SK-N-MC (cell line): ENCODE measurements at regions not wholly inside any gene's neighbourhood (a gene's known extent, or its start where the extent isn't known, plus 50 kb on each side); places are given as distances from the start of the nearest gene placed in this dataset.

Source experiments
- DNase-seq: peaks from one replicate; pipeline ENCODE4 v3.0.0-alpha.2; 2011; ENCODE audit warnings: low read depth, low spot score
- H3K27ac ChIP-seq: fragments of 200-600 bp; sonication (generic); 2 replicates; pipeline ENCODE4 v1.5.1; 2016; ENCODE audit warnings: mixed run types
- H3K36me3 ChIP-seq: fragments of 200-600 bp; sonication (generic); 2 replicates; pipeline ENCODE4 v1.6.1; 2017; ENCODE audit warnings: antibody characterized with exemption, low read length, mixed read lengths; ENCODE audit not compliant: insufficient read depth
- H3K4me3 ChIP-seq: fragments of 200-600 bp; sonication (generic); 2 replicates; pipeline ENCODE4 v1.5.1; 2016
- H3K9ac ChIP-seq: fragments of 200-600 bp; sonication (generic); 2 replicates; pipeline ENCODE4 v1.8.0; 2017; ENCODE audit warnings: mixed run types, mixed read lengths; ENCODE audit not compliant: insufficient read length
- H3K9me3 ChIP-seq: fragments of 200-600 bp; sonication (generic); 2 replicates; pipeline ENCODE4 v1.6.1; 2017; ENCODE audit warnings: low read depth, mild to moderate bottlenecking, antibody characterized with exemption, low read length, moderate library complexity, mixed read lengths
- EZH2 ChIP-seq: fragments of 200-600 bp; sonication (generic); IDR thresholded peaks from one replicate; pipeline ENCODE4 v1.6.1; 2017; ENCODE audit warnings: antibody characterized with exemption
- FOXP2 ChIP-seq: optimal IDR thresholded peaks from 2 replicates; pipeline ENCODE3; 2011; ENCODE audit warnings: mild to moderate bottlenecking, moderate library complexity; ENCODE audit not compliant: insufficient read depth; ENCODE audit errors: extremely low read length, control extremely low read depth
- POLR2AphosphoS5 ChIP-seq: IDR thresholded peaks from 2 replicates; pipeline ENCODE4 v1.6.1; 2012; ENCODE audit warnings: mild to moderate bottlenecking, low read depth, low read length, borderline replicate concordance

DNA sequence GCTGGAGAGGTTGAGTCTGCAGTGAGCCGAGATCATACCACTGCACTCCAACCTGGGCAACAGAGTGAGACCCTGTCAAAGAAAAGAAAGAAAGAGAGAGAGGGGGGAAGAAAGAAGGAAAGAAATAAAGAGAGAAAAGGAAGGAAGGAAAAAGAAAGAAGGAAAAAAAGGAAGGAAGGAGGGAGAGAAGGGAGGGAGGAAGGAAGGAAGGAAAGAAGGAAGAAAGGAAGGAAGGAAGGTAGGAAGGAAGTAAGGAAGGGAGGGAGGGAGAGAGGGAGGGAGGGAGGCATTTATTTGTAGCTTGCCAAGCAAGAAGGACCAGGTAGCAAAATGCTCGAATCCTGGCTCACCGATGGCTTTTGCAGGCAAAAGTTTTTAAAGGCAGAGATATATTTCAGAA, 74.5 kb upstream of the BAIAP2L1 start:
- H3K9ac ChIP-seq = no peak overlapping the region
- no peak overlapping the region for H3K4me3 ChIP-seq
- H3K9me3 ChIP-seq = no peaks in the 10 kb centered on the region
- no peaks in the 10 kb centered on the region for H3K36me3 ChIP-seq
- no peak for DNase-seq
- no peak overlapping the region for H3K27ac ChIP-seq
- no peak for TF ChIP-seq FOXP2
- no peak for TF ChIP-seq EZH2
- no peak for TF ChIP-seq POLR2AphosphoS5

- H3K9ac ChIP-seq = no peak overlapping the region
- no peak overlapping the region for H3K27ac ChIP-seq
- no peaks in the 10 kb centered on the region for H3K9me3 ChIP-seq
- TF ChIP-seq EZH2 (no peak), POLR2AphosphoS5 (no peak), FOXP2 (no peak)
- no peak for DNase-seq
- H3K4me3 ChIP-seq = no peak overlapping the region
- H3K36me3 ChIP-seq = no peaks in the 10 kb centered on the region
Observed at GRCh38 chr7:98474558-98474957, 73.7 kb upstream of the BAIAP2L1 start.

- Histone ChIP-seq H3K9me3 (no peaks in the 10 kb centered on the region), H3K9ac (no peak overlapping the region), H3K27ac (no peak overlapping the region), H3K4me3 (no peak overlapping the region), H3K36me3 (no peaks in the 10 kb centered on the region)
- no peak for TF ChIP-seq POLR2AphosphoS5
- no peak for TF ChIP-seq EZH2
- TF ChIP-seq FOXP2 = no peak
- DNase-seq = no peak
Observed at GRCh38 chr7:98472521-98472954, 71.6 kb upstream of the BAIAP2L1 start.

DNA sequence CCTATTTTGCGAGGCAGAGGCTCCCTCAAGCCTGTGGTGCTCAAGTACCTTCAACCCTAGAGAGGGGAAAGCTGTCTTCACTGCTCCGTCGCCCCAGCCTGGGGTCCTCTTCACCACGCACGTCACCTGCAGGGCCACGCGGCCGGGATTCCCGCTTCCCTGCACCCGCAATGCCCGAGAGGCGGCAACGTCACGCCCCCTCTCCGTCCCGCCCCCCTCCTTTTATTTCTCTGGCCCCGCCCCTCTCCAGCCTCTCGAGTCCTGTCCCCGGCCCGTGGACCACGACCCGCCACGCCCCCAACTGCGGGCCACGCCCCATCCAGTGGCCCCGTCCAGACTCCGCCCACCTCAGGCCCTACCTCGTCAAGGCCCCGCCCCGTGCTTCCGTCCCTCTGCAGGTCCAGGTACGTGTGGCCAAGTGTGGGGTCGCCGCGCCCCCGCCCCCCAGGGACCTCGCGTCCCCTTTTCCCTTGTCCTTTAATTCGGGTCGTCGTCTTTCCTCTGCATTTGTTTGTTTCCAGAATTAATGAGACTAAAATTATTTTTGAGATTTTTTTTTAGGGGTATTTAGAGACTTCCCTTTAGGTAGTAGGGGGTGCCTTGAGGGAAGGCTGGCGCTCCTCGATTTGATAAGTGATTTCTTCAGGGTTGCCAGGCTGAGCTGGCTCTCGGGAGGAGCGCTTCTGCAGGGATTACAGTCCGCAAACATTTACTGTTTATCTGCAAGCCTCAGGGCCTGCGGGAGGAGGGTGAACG, 69.8 kb upstream of the BAIAP2L1 start:
- no peak overlapping the region for H3K9ac ChIP-seq
- H3K27ac ChIP-seq = no peak overlapping the region
- TF ChIP-seq POLR2AphosphoS5 (no peak), FOXP2 (no peak), EZH2 (no peak)
- H3K9me3 ChIP-seq = no peaks in the 10 kb centered on the region
- peak overlapping the region; percentile 45 for H3K4me3 ChIP-seq
- no peak for DNase-seq
- no peaks in the 10 kb centered on the region for H3K36me3 ChIP-seq

- H3K27ac ChIP-seq = no peak overlapping the region
- TF ChIP-seq EZH2 (no peak), FOXP2 (no peak), POLR2AphosphoS5 (no peak)
- no peaks in the 10 kb centered on the region for H3K36me3 ChIP-seq
- no peaks in the 10 kb centered on the region for H3K9me3 ChIP-seq
- DNase-seq = no peak
- H3K4me3 ChIP-seq = no peak overlapping the region
- H3K9ac ChIP-seq = no peak overlapping the region
Observed at GRCh38 chr7:98469088-98469487, 68.2 kb upstream of the BAIAP2L1 start.

DNA sequence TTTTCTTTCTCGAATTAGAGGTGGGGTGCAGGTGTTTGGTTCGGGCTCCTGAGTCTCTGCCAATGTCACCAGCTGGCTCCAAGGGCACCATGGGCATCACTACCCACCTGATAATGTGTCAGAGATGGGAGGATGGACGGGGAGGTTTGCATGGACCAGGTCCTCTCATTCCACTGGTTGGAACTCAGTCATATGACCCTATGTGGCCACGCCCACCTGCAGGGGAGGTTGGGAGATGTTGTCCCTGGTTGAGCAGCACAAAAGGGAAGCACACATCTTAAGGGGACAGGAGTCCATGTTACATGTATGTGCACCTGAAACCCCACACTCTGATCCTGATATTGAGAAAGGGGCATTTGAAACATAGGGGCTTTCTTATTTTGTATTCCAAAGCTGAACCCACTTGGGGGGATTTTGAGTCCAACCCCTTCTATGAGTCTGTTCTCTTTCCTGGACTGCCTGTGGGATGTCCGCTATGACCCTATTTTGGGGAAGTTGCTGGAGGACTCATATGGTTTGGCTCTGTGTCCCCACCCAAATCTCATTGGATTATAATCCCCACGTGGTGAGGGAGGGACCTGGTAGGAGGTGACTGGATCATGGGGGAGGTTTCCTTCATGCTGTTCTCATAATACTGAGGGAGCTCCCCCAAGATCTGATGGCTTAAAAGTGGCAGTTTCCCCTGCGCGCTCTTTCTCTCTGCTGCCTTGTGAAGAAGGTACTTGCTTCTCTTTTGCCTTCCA, 66.9 kb upstream of the BAIAP2L1 start:
- Histone ChIP-seq H3K36me3 (no peaks in the 10 kb centered on the region), H3K4me3 (no peak overlapping the region), H3K9me3 (no peaks in the 10 kb centered on the region), H3K9ac (no peak overlapping the region), H3K27ac (no peak overlapping the region)
- TF ChIP-seq POLR2AphosphoS5 = no peak
- no peak for TF ChIP-seq EZH2
- TF ChIP-seq FOXP2 = no peak
- no peak for DNase-seq

- no peak overlapping the region for H3K27ac ChIP-seq
- H3K36me3 ChIP-seq = no peaks in the 10 kb centered on the region
- H3K9me3 ChIP-seq = no peaks in the 10 kb centered on the region
- TF ChIP-seq FOXP2 (no peak), POLR2AphosphoS5 (no peak), EZH2 (no peak)
- DNase-seq = no peak
- H3K9ac ChIP-seq = no peak overlapping the region
- H3K4me3 ChIP-seq = no peak overlapping the region
Observed at GRCh38 chr7:98465022-98465421, 64.1 kb upstream of the BAIAP2L1 start.

DNA sequence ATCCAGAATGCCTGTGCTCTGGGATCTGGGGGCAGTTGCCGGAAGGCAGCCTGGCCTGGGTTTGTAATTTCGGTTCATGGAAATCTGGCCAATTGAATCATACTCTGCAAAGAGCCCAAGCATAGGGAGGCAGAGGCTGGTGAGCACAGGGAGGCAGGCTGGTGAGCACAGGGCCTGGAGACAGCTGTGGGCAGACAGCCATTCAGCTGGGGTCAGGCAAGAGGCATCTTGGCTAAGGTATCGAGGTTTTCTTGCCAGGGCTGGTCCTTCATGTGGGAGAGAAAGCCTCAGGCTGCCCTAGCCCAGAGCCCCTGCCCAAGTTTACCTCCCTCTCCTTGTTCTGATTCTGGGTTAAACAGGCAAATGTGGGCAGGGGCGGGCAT, 63.7 kb upstream of the BAIAP2L1 start:
- Histone ChIP-seq H3K9ac (no peak overlapping the region), H3K4me3 (no peak overlapping the region), H3K36me3 (no peaks in the 10 kb centered on the region), H3K9me3 (no peaks in the 10 kb centered on the region), H3K27ac (no peak overlapping the region)
- DNase-seq = no peak
- no peak for TF ChIP-seq EZH2
- TF ChIP-seq POLR2AphosphoS5 = no peak
- TF ChIP-seq FOXP2 = no peak
